ENCODE measurements at regions not wholly inside any gene's neighbourhood (a gene's known extent, or its start where the extent isn't known, plus 50 kb on each side); places are given as distances from the start of the nearest gene placed in this dataset.

- TF ChIP-seq CTCF (IDR thresholded peaks at IDR 0.05) = no peak
- TF ChIP-seq POLR2A (IDR thresholded peaks at IDR 0.05) = no peak
Observed at GRCh38 chr4:27888505-27888904, 1027.9 kb downstream of the STIM2 start.
